Cardiac muscle cell (in vitro differentiated cells and primary cell): ENCODE measurements at regions not wholly inside any gene's neighbourhood (a gene's known extent, or its start where the extent isn't known, plus 50 kb on each side); places are given as distances from the start of the nearest gene placed in this dataset.

Source experiments
- DNase-seq, 2 donors: peaks; one replicate each; pipeline versions ENCODE4 v3.0.0 to v3.0.0-alpha.2; 2010 to 2017; ENCODE audit warnings: low read depth in 1 of 2, low spot score in 1 of 2
- H3K27ac ChIP-seq: fragments of 200-600 bp; sonication (generic); 2 replicates; pipeline ENCODE4 v1.5.1; 2016
- H3K27me3 ChIP-seq: fragments of 200-600 bp; sonication (generic); 2 replicates; pipeline ENCODE4 v1.6.0; 2016; ENCODE audit warnings: control low read depth
- H3K36me3 ChIP-seq: fragments of 200-600 bp; sonication (generic); 2 replicates; pipeline ENCODE4 v1.5.1; 2016; ENCODE audit warnings: control low read depth
- H3K4me1 ChIP-seq: fragments of 200-600 bp; sonication (generic); 2 replicates; pipeline ENCODE4 v1.8.1; 2017; ENCODE audit warnings: low read depth, mild to moderate bottlenecking, mixed run types
- H3K4me3 ChIP-seq: fragments of 200-600 bp; sonication (generic); 2 replicates; pipeline ENCODE4 v1.5.1; 2016; ENCODE audit warnings: mild to moderate bottlenecking
- H3K9me3 ChIP-seq: fragments of 200-600 bp; sonication (generic); 2 replicates; pipeline ENCODE4 v1.5.1; 2017; ENCODE audit warnings: low read depth, mild to moderate bottlenecking, control low read depth
- CTCF ChIP-seq: IDR thresholded peaks from 2 replicates; pipeline ENCODE4 v1.5.1; 2012; ENCODE audit warnings: low read depth, mild to moderate bottlenecking, low read length

DNA sequence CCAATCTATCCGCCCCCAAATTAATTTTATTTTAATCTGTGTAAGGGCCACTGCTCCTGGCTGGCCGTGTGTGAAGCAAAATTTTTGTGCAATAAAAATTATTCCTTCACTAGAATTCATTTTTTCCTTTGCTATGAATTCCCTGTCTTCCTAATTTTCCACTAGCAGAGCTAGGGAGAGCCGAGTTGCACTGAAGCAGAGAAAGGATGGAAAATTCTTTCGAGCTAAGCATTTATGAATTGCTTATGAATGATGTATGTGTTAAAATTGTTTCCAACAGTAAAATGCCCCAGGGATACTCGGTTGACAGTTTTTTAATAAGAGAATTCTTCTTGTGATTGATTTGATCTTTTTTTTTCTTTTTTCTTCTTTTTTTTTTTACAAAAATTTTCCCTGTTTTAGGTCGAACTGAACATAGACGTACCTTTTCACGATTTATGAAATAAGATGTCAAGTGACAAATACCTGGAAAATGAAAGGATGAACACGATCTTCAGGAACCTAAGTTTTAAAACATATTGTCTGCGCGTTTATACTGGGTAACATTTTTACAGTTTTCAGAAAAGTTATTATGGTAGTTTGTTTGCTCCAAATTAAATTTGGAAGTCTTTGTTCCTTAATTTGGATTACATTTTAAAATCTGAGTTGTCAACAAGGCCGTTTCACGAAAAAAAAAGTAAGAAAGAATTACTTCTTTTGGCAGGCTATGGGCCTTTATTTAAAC is 288.8 kb upstream of the NFE2L3 start:
- H3K4me3 ChIP-seq: no peak overlapping the region
- no peaks in the 10 kb centered on the region for H3K4me1 ChIP-seq
- H3K36me3 ChIP-seq: no peaks in the 10 kb centered on the region
- H3K27ac ChIP-seq: peak overlapping the region; percentile 72
- H3K27me3 ChIP-seq: peaks cover 63% of the 10 kb centered on the region
- DNase-seq: no peak
- no peak for TF ChIP-seq CTCF
- H3K9me3 ChIP-seq: no peaks in the 10 kb centered on the region

DNA sequence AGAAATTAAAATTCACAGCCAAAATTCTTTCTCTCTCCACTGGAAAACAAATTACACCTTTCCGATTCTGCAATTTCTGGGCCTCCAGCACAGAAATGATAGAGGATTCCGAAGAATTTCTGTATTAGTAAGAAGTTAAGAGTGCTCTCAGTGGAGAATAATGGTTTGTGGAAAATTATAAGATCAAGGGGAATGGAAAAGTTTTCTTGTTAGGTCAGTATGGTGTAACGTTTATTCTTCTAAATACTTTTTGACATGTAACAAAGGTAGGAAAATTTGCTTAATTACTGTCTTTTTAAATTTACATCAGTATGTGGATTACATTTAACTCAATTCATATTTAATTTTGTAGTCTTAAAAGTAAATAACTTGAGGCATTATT is 288.3 kb upstream of the NFE2L3 start:
- H3K36me3 ChIP-seq: no peaks in the 10 kb centered on the region
- TF ChIP-seq CTCF: no peak
- peaks cover 63% of the 10 kb centered on the region for H3K27me3 ChIP-seq
- no peaks in the 10 kb centered on the region for H3K9me3 ChIP-seq
- H3K4me1 ChIP-seq: no peaks in the 10 kb centered on the region
- DNase-seq: no peak
- H3K27ac ChIP-seq: no peak overlapping the region
- H3K4me3 ChIP-seq: no peak overlapping the region

DNA sequence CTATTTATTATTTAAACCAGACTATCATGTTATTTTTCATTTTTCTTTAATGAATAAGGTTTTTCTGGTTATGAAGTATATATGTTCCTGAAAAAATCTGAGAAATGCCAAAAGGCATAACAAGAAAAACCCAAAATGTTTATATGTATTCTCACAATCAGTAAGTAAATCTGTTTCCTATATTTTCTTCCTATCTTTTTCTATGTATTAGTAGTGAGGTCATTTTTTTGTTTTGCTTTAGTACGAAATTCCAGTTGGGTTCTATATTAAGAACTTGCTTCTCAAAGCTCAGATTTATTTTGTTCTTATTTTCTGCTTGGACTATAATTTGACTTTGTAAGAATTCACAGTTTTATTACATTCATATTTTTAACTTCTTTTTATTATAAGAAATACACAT is 287.5 kb upstream of the NFE2L3 start:
- H3K27ac ChIP-seq: no peak overlapping the region
- no peak for DNase-seq
- H3K36me3 ChIP-seq: no peaks in the 10 kb centered on the region
- H3K27me3 ChIP-seq: peaks cover 62% of the 10 kb centered on the region
- no peaks in the 10 kb centered on the region for H3K4me1 ChIP-seq
- H3K4me3 ChIP-seq: no peak overlapping the region
- no peak for TF ChIP-seq CTCF
- no peaks in the 10 kb centered on the region for H3K9me3 ChIP-seq

DNA sequence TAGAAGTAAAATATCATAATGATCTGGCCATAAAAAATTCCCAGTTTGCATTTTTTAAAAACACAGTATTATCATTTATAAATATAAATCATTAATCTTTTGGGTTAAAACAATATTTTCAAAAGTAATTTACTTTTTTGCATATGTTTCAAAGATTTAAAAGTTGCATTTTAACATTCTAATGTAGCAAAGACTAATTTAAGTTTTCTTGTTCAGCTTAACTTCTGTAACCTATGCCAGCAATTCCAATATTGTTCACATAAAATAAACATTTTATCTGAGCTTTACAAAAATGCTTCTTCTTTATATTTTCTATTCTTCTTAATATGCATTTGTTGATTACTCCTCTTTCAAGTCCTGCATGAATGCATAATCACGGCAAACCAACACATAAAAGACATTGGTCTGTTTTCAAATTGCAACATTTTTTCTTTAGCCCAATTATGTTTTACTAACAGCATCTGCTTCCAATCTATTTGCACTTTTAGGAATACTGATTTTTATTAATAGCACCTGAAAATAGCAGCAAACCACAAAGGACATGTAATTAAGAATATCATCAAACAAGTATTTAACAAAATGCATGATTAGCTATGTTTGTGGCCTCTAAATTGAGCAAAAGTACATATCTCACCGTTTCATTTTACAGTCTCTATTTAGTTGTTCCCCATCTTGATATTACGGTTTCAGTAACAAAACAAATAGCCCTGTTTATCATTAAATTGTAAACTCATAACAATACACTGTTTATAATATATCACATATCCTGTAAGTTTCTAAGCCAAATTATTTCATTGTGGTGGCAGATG is 286.9 kb upstream of the NFE2L3 start:
- DNase-seq: no peak
- Histone ChIP-seq H3K27ac (no peak overlapping the region), H3K4me3 (no peak overlapping the region), H3K4me1 (no peaks in the 10 kb centered on the region), H3K36me3 (no peaks in the 10 kb centered on the region), H3K27me3 (peaks cover 64% of the 10 kb centered on the region), H3K9me3 (no peaks in the 10 kb centered on the region)
- no peak for TF ChIP-seq CTCF

GRCh38 chr7:25868509-25868908 is 283.5 kb upstream of the NFE2L3 start:
- no peak for TF ChIP-seq CTCF
- DNase-seq: no peak
- Histone ChIP-seq H3K36me3 (no peaks in the 10 kb centered on the region), H3K27ac (no peak overlapping the region), H3K27me3 (peaks cover 49% of the 10 kb centered on the region), H3K4me1 (no peaks in the 10 kb centered on the region), H3K4me3 (no peak overlapping the region), H3K9me3 (no peaks in the 10 kb centered on the region)
